ENCODE measurements at regions not wholly inside any gene's neighbourhood (a gene's known extent, or its start where the extent isn't known, plus 50 kb on each side); places are given as distances from the start of the nearest gene placed in this dataset.

GRCh38 chr2:220509096-220509757 is 881.8 kb downstream of the SLC4A3 start:
- DNase-seq, result no peak

- DNase-seq, result no peak
These were observed 882.5 kb downstream of the SLC4A3 start for GRCh38 chr2:220509966-220510365.

GRCh38 chr2:220510668-220511067 is 883.2 kb downstream of the SLC4A3 start:
- peak; percentile 28 for DNase-seq

- peak; percentile 59 for DNase-seq
These were observed 885.0 kb downstream of the SLC4A3 start for GRCh38 chr2:220512419-220512818.

- DNase-seq, result peak; percentile 41
These were observed 886.3 kb downstream of the SLC4A3 start for GRCh38 chr2:220513573-220514288.

- DNase-seq, result no peak
These were observed 894.1 kb downstream of the SLC4A3 start for GRCh38 chr2:220521551-220521950.

- DNase-seq, result peak; percentile 30
These were observed 900.8 kb downstream of the SLC4A3 start for GRCh38 chr2:220528180-220528675.

- no peak for DNase-seq
These were observed 903.8 kb downstream of the SLC4A3 start for GRCh38 chr2:220531216-220531615.

- peak; percentile 47 for DNase-seq
These were observed 906.1 kb downstream of the SLC4A3 start for GRCh38 chr2:220533485-220533884.

GRCh38 chr2:220539481-220539880 is 912.1 kb downstream of the SLC4A3 start:
- DNase-seq, result no peak

GRCh38 chr2:220544049-220544448 is 916.6 kb downstream of the SLC4A3 start:
- no peak for DNase-seq

GRCh38 chr2:220550995-220551700 is 923.7 kb downstream of the SLC4A3 start:
- DNase-seq, result no peak

- no peak for DNase-seq
These were observed 925.5 kb downstream of the SLC4A3 start for GRCh38 chr2:220552790-220553535.

GRCh38 chr2:220555961-220556630 is 928.7 kb downstream of the SLC4A3 start:
- DNase-seq, result peak; percentile 28

- peak; percentile 63 for DNase-seq
These were observed 929.2 kb downstream of the SLC4A3 start for GRCh38 chr2:220556658-220557057.

- no peak for DNase-seq
These were observed 932.8 kb downstream of the SLC4A3 start for GRCh38 chr2:220560192-220560591.

- no peak for DNase-seq
These were observed 935.1 kb downstream of the SLC4A3 start for GRCh38 chr2:220562375-220563140.

GRCh38 chr2:220568296-220568695 is 940.9 kb downstream of the SLC4A3 start:
- no peak for DNase-seq

GRCh38 chr2:220569112-220569897 is 941.9 kb downstream of the SLC4A3 start:
- no peak for DNase-seq

- no peak for DNase-seq
These were observed 945.0 kb downstream of the SLC4A3 start for GRCh38 chr2:220572385-220572784.

- no peak for DNase-seq
These were observed 946.6 kb downstream of the SLC4A3 start for GRCh38 chr2:220574038-220574437.

Measured in HCEC 1CT (cell line).